Duodenal mucosa (tissue), 2 donors: ENCODE measurements at regions not wholly inside any gene's neighbourhood (a gene's known extent, or its start where the extent isn't known, plus 50 kb on each side); places are given as distances from the start of the nearest gene placed in this dataset.

Experiments used
- H3K27ac ChIP-seq: one replicate; pipeline ENCODE4 v1.7.0; 2013; ENCODE audit warnings: low read depth, low read length
- H3K27me3 ChIP-seq, 2 donors: one replicate each; pipeline ENCODE4 v1.7.0; 2013; ENCODE audit warnings: low read length in 2 of 2, control low read depth in 1 of 2; ENCODE audit not compliant: insufficient read depth in 2 of 2, control insufficient read depth in 1 of 2
- H3K36me3 ChIP-seq, 2 donors: one replicate each; pipeline ENCODE4 v1.7.0; 2013; ENCODE audit warnings: low read length in 2 of 2, control low read depth in 1 of 2; ENCODE audit not compliant: insufficient read depth in 2 of 2, control insufficient read depth in 1 of 2
- H3K4me1 ChIP-seq, 2 donors: one replicate each; pipeline ENCODE4 v1.7.0; 2013; ENCODE audit warnings: low read length in 2 of 2, control low read depth in 1 of 2; ENCODE audit not compliant: insufficient read depth in 2 of 2, control insufficient read depth in 1 of 2
- H3K4me3 ChIP-seq, 2 donors: one replicate each; pipeline ENCODE4 v1.7.0; 2013; ENCODE audit warnings: low read length in 2 of 2, low read depth in 1 of 2
- H3K9ac ChIP-seq, 2 donors: one replicate each; pipeline ENCODE4 v1.7.0; 2013; ENCODE audit warnings: low read length in 2 of 2, low read depth in 1 of 2
- H3K9me3 ChIP-seq, 2 donors: one replicate each; pipeline ENCODE4 v1.7.0; 2013; ENCODE audit warnings: low read length in 2 of 2, control low read depth in 1 of 2; ENCODE audit not compliant: control insufficient read depth in 1 of 2

DNA sequence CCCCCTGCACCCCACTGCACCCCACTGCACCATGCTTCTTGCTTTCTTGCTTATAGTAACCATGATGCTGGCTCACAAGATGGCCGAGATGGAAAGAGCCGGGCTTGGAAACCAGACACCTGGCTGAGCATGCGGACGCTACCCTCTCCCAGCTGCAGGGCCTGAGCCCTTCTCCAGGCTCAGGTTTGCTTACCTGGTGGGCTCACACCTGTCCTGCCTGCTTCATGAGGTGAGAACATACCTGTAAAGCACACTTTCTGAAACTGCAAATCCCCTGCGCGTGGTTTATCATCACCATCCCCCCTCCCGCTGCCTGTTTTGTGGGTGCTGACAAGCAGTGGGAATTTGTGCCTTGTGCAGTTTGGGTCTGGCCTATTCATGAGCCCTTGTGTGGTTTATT, 302.7 kb downstream of the GLRX3 start:
- no peaks in the 10 kb centered on the region for H3K36me3 ChIP-seq
- no peak overlapping the region for H3K9ac ChIP-seq
- H3K27me3 ChIP-seq, result peaks cover 4 to 7% of the 10 kb centered on the region in 2 donors
- no peak overlapping the region for H3K27ac ChIP-seq
- no peak overlapping the region for H3K4me3 ChIP-seq
- no peaks in the 10 kb centered on the region for H3K4me1 ChIP-seq
- no peaks in the 10 kb centered on the region for H3K9me3 ChIP-seq

DNA sequence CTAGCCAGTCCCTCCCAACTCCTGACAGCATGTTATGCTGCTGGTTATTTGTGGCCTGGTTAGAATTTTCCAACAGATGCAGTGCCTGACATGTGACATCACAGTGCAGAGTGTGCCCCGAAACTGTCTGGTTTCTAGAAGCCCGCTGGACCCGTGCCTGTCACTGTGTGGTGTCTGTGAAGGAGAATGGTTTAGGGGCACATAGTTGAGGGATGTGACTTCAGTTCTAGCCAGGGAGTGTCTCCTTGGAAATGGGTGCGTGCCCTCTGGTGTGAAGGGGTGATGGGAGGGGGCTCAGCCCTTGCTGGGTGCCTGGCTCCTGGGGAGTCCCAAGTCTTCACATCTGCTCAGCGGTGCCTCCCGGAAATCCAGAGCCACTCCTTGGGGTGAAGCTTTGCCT, 303.6 kb downstream of the GLRX3 start:
- Histone ChIP-seq H3K9me3 (no peaks in the 10 kb centered on the region), H3K4me3 (no peak overlapping the region), H3K9ac (no peak overlapping the region), H3K4me1 (no peaks in the 10 kb centered on the region), H3K27me3 (peaks cover 4 to 7% of the 10 kb centered on the region in 2 donors), H3K36me3 (no peaks in the 10 kb centered on the region), H3K27ac (no peak overlapping the region)

DNA sequence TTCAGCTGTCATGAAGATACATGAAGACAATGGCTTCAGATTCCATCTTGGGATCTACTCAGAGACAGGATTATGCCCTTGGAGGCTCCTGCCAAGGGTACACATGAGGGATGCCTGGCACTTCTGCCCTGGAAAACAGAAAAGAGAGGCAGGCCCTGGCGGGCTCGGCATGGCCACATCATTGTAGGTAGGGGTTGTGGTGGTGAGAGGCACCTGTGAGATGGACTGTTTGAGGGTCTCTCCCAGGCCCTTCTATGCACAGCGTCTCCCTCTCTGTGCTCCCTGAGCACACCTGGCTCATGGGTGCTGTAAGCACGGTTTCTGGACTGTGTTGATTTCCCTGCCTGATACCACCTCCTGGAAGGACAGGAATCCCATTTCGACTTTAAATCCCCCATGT, 304.3 kb downstream of the GLRX3 start:
- H3K4me1 ChIP-seq, result no peaks in the 10 kb centered on the region
- no peaks in the 10 kb centered on the region for H3K36me3 ChIP-seq
- no peak overlapping the region for H3K27ac ChIP-seq
- no peak overlapping the region for H3K9ac ChIP-seq
- H3K4me3 ChIP-seq, result no peak overlapping the region
- no peaks in the 10 kb centered on the region for H3K9me3 ChIP-seq
- H3K27me3 ChIP-seq, result peaks cover 4 to 7% of the 10 kb centered on the region in 2 donors

DNA sequence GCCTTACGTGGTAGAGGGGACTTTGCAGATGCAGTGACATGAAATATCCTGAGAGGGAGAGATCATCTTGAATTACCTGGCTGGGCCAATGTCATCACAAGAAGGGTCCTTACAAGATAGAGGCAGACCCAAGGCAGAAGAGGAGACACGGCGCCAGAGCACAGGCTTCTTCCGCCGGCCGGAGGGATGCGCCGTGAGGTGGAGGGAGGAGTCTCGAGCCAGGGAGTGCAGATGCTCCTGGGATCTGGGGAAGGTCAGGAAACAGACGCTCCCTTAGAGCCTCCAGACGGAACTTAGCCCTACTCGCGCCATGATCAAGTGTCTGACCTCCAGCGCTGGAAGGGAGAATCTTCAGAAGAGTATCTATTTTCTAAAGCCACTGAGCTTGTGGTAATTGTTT, 304.8 kb downstream of the GLRX3 start:
- Histone ChIP-seq H3K9ac (no peak overlapping the region), H3K4me1 (no peaks in the 10 kb centered on the region), H3K9me3 (no peaks in the 10 kb centered on the region), H3K27ac (no peak overlapping the region), H3K36me3 (no peaks in the 10 kb centered on the region), H3K4me3 (no peak overlapping the region), H3K27me3 (peaks cover 4 to 7% of the 10 kb centered on the region in 2 donors)

DNA sequence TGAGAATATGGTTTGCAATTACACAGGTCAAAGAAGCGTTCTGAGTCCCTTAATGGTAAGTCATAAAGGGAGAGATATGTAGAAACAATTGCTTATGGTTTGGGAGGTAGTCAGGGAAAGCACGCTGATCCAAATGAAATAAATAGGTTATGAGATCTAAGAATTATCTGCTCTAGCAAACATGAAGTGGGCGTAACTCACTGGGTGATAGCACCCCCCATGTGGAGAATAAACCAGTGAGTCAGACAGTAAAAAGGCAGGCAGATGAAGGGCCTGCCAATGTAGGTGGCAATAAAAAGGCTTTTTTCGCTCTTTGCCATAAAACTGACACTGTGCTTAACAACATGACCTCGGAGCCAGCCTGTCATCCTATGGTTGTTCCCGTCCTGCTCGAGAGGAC, 306.9 kb downstream of the GLRX3 start:
- no peaks in the 10 kb centered on the region for H3K4me1 ChIP-seq
- no peak overlapping the region for H3K9ac ChIP-seq
- no peaks in the 10 kb centered on the region for H3K36me3 ChIP-seq
- no peak overlapping the region for H3K4me3 ChIP-seq
- H3K27me3 ChIP-seq, result peaks cover 4 to 7% of the 10 kb centered on the region in 2 donors
- no peaks in the 10 kb centered on the region for H3K9me3 ChIP-seq
- H3K27ac ChIP-seq, result no peak overlapping the region

DNA sequence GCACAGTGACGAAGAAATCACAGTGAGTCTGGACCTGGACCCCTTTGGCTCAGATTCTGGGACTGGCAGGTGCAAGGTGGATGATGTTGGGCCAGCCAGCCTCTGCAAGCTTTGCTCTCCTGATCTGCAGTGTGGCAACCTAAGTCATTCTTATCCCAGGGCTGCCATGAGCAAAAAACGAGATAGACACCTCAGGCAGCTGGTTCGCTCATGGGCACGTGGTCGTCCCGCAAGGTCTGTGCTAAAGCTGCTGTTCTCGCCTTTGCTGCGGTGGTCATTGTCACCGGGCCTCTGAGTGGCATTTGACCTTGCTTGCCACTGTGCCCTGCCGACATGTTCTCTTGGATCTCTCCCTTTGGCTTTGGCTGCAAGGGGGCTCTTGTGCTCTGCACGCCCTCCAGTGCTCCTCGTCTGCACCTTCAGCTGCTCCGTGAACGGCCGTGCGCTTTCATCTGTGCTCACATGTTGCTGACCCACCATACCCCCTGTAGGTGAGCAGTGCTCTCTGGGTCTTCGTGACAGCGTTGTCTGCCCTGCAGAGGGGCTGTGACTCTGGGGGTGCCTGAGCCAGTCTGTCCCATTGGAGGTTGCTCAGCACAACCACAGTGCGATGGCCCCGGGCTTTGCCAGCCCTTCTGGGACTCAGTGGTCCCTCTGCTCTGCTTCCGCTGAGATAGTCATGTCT, 317.0 kb downstream of the GLRX3 start:
- Histone ChIP-seq H3K27me3 (no peaks in the 10 kb centered on the region), H3K9ac (no peak overlapping the region), H3K9me3 (no peaks in the 10 kb centered on the region), H3K36me3 (no peaks in the 10 kb centered on the region), H3K4me3 (no peak overlapping the region), H3K4me1 (no peaks in the 10 kb centered on the region), H3K27ac (no peak overlapping the region)

DNA sequence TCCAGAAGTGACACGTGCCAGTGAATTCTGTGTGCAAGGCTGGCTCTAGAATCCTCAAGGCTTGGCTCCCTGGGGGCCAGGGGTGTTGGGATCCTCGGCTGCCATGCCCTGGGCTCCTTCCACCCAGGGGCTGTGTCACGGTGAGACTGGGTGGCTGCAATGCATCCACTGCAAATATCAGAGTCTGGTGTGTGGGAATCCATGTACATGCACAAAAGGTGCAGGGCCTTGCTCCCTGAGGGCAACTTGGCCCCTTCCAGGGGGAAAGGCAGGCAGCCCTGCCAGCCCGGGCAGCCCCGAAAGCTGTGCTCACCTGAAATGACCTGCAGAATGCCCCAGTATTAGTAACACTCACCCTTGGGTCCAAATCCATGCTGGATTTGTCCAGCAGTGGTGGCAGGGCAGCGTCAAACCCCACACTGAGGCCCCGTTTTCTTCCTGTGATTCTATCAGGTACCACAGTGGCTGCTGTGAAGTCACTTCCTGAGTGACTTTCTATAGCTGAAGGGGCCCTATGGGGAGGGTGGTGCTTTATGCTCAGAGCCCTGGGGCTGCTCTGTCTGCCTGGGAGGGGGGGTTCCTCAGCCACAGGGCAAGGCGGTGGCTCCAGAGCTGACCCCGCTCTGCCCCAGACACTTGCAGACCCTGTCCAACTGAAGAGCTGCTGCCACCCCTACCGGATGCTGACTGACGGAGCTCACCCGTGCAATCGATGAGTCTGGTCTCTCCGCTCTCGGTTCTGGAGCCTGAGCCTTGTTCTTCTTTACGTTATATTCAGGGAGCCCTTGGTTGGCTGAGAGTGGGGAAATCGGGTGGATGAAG, 317.7 kb downstream of the GLRX3 start:
- Histone ChIP-seq H3K4me1 (no peaks in the 10 kb centered on the region), H3K9me3 (no peaks in the 10 kb centered on the region), H3K27ac (no peak overlapping the region), H3K9ac (no peak overlapping the region), H3K4me3 (no peak overlapping the region), H3K36me3 (no peaks in the 10 kb centered on the region), H3K27me3 (no peaks in the 10 kb centered on the region)

DNA sequence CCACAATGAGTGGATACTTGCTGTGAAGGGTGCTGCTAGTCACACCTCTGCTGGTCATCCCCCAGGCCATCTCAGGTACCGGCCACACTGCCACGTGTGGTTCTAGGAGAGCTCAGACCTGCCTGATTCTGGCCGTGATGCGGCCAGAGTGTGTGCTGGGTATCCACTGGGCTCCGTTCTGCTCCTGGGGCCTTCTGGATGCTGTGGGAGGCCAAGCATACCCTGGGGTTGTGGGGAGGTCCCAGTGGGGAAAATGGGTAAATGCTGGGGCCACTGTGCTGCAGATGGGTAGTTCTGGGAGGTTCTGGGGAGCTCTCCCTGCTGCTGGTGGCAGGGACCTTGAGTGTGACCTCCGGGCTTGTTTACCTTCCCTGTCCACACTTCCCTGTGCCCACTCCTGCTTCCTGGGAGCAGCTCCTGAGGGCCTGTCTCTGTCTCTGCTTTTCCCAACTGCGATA, 318.4 kb downstream of the GLRX3 start:
- H3K27me3 ChIP-seq, result no peaks in the 10 kb centered on the region
- no peak overlapping the region for H3K9ac ChIP-seq
- H3K27ac ChIP-seq, result no peak overlapping the region
- no peaks in the 10 kb centered on the region for H3K4me1 ChIP-seq
- no peaks in the 10 kb centered on the region for H3K9me3 ChIP-seq
- H3K4me3 ChIP-seq, result no peak overlapping the region
- H3K36me3 ChIP-seq, result no peaks in the 10 kb centered on the region

DNA sequence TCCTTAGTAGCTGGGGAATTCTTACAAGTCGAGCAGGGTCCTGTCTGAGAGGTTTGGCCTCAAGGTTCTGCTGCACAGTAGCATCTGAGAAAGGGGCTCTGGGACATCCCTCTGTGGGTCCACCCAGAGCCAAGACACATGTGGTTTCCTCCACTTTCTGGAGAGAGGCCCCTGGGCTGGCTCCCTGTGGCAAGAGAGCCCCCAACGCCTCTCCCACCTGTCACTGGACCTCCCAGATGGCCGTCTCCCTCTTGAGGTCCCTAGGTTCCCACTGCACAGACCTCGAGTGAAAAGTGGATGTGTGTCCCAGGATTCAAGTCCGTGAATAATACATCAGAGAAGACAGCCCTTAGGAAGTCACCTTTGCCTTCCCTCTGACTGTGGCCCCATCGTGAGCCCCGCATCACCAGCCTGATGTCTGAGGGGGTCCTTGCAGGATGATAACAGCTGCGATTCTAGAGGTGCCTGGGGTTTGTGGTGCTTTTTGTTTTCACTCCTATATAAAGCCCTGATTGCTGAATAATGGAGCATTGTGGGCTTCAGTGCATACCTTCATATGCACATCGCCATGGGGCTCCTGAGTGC, 319.0 kb downstream of the GLRX3 start:
- Histone ChIP-seq H3K27ac (no peak overlapping the region), H3K4me3 (no peak overlapping the region), H3K9ac (no peak overlapping the region), H3K36me3 (no peaks in the 10 kb centered on the region), H3K9me3 (no peaks in the 10 kb centered on the region), H3K4me1 (no peaks in the 10 kb centered on the region), H3K27me3 (no peaks in the 10 kb centered on the region)

DNA sequence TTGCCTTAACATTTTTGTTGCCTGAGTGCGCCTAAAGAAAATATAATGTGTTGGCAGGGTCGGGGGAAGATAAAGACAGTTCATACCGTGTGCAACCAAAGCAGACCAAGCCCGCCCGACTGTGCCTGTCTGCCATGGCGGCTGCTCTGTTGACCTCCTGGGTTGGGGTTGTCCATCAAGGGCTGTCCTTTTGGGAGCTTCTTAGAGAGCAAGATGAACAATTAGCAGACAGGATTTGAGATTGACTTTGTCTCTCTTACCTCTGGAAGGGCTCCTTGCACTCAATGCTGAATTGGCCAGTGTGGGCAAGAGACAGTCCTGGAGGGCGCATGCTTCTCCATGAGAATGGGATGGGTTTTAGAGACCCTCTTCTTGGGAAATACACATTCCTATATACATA, 319.6 kb downstream of the GLRX3 start:
- no peaks in the 10 kb centered on the region for H3K4me1 ChIP-seq
- no peak overlapping the region for H3K9ac ChIP-seq
- H3K27me3 ChIP-seq, result no peaks in the 10 kb centered on the region
- H3K9me3 ChIP-seq, result no peaks in the 10 kb centered on the region
- no peak overlapping the region for H3K27ac ChIP-seq
- no peaks in the 10 kb centered on the region for H3K36me3 ChIP-seq
- H3K4me3 ChIP-seq, result no peak overlapping the region
